GM12878 (cell line): ENCODE measurements at regions not wholly inside any gene's neighbourhood (a gene's known extent, or its start where the extent isn't known, plus 50 kb on each side); places are given as distances from the start of the nearest gene placed in this dataset.

Experiments used
- ATAC-seq: fragments of 200-7000 bp; cut with Tn5 transposase; 3 replicates; pipeline ENCODE4 v1.9.1; 2020; ENCODE audit warnings: mild to moderate bottlenecking, moderate library complexity
- BruUV-seq: library from RNA; stranded (reverse); fragments of 400-500 nt; replicated peaks from 2 replicates; lab custom pipeline; 2021; lab: Mats Ljungman, UMichigan
- CTCF ChIA-PET: fragments of 300-600 bp; sonication (Branson Sonifier 250); formaldehyde crosslinking; extraction: SDS; loops from one replicate; lab custom pipeline; 2021; ENCODE audit warnings: inconsistent platforms; lab: Yijun Ruan, JAX
- POLR2A ChIA-PET: fragments of 350-600 bp; formaldehyde crosslinking; extraction: SDS; loops from one replicate; lab custom pipeline; 2021; ENCODE audit warnings: inconsistent platforms; lab: Charles Lee
- RAD21 ChIA-PET: fragments of 300-600 bp; sonication (Branson Sonifier 250); formaldehyde crosslinking; loops from one replicate; lab custom pipeline; 2023; ENCODE audit warnings: antibody characterized with exemption; ENCODE audit not compliant: unreplicated experiment; lab: Charles Lee
- SMC1A ChIA-PET: fragments of 300-600 bp; sonication (Branson Sonifier 250); formaldehyde crosslinking; loops from one replicate; lab custom pipeline; 2023; ENCODE audit not compliant: unreplicated experiment, uncharacterized antibody; lab: Charles Lee
- DNase-seq: peaks from one replicate; pipeline ENCODE4 v3.0.0-alpha.2; 2011; ENCODE audit warnings: low read depth, low spot score
- FAIRE-seq: peaks from 3 replicates; lab custom pipeline; 2011; peaks lifted over from hg19 to GRCh38; lab: Jason Lieb, UNC
- H2AFZ ChIP-seq: 2 replicates; pipeline ENCODE4 v1.6.0; 2011; ENCODE audit warnings: low read depth, low read length, control low read depth; ENCODE audit not compliant: control insufficient read depth
- H3K27ac ChIP-seq: 2 replicates; pipeline ENCODE4 v1.5.1; 2011; ENCODE audit warnings: control low read depth; ENCODE audit not compliant: control insufficient read depth, insufficient read depth
- H3K27me3 ChIP-seq, 2 experiments: replicated peaks in 1 of 2; 2 replicates each; pipeline versions ENCODE4 v1.6.0 to v1.6.1; 2011; ENCODE audit warnings: low read length in 1 of 2; ENCODE audit not compliant: control insufficient read depth in 2 of 2, insufficient read depth in 2 of 2
- H3K36me3 ChIP-seq, 2 experiments: 2 replicates each; pipeline ENCODE4 v1.5.1; 2011; ENCODE audit warnings: low read length in 1 of 2; ENCODE audit not compliant: control insufficient read depth in 2 of 2, insufficient read depth in 2 of 2
- H3K4me1 ChIP-seq: 2 replicates; pipeline ENCODE4 v1.6.1; 2011; ENCODE audit warnings: mild to moderate bottlenecking, low read length, moderate library complexity, mixed read lengths; ENCODE audit not compliant: control insufficient read depth, insufficient read depth
- H3K4me2 ChIP-seq: 2 replicates; pipeline ENCODE4 v1.6.0; 2011; ENCODE audit warnings: control low read depth; ENCODE audit not compliant: control insufficient read depth, insufficient read depth
- H3K4me3 ChIP-seq: fragments of 200-600 bp; sonication (generic); 2 replicates; pipeline ENCODE4 v1.5.1; 2016
- H3K79me2 ChIP-seq: 2 replicates; pipeline ENCODE4 v1.6.0; 2011; ENCODE audit warnings: low read length; ENCODE audit not compliant: control insufficient read depth, insufficient read depth
- H3K9ac ChIP-seq: 2 replicates; pipeline ENCODE4 v1.8.0; 2011; ENCODE audit warnings: low read length, control low read depth, mixed read lengths; ENCODE audit not compliant: control insufficient read depth, insufficient read depth
- H3K9me3 ChIP-seq: replicated peaks from 3 replicates; pipeline ENCODE4 v1.5.1; 2011; ENCODE audit warnings: mild to moderate bottlenecking, low read length; ENCODE audit not compliant: control insufficient read depth, insufficient read depth
- H4K20me1 ChIP-seq: 2 replicates; pipeline ENCODE4 v1.6.0; 2011; ENCODE audit not compliant: control insufficient read depth, insufficient read depth
- HDGF ChIP-seq: fragments of 450-650 bp; IDR thresholded peaks from 2 replicates; pipeline ENCODE4 v1.6.1; 2016; ENCODE audit warnings: antibody characterized with exemption
- JUNB ChIP-seq: IDR thresholded peaks from 2 replicates; pipeline ENCODE4 v1.6.1; 2016; ENCODE audit warnings: antibody characterized with exemption, mild to moderate bottlenecking
- MYC ChIP-seq: IDR thresholded peaks from 2 replicates; pipeline ENCODE4 v1.6.1; 2011; ENCODE audit warnings: mild to moderate bottlenecking, low read length, moderate library complexity, inconsistent platforms; ENCODE audit not compliant: insufficient read depth, insufficient replicate concordance, insufficient read length, severe bottlenecking
- RAD21 ChIP-seq: IDR thresholded peaks from 2 replicates; pipeline ENCODE4 v1.6.1; 2011; ENCODE audit warnings: mild to moderate bottlenecking, low read depth, low read length, moderate library complexity; ENCODE audit not compliant: insufficient read depth
- RFX5 ChIP-seq: IDR thresholded peaks from 2 replicates; pipeline ENCODE4 v1.6.1; 2011; ENCODE audit warnings: low read depth, low read length, improper control_type of control experiment
- SMAD5 ChIP-seq: IDR thresholded peaks from 2 replicates; pipeline ENCODE4 v1.6.1; 2016; ENCODE audit warnings: antibody characterized with exemption, low read depth
- SMC3 ChIP-seq: IDR thresholded peaks from 2 replicates; pipeline ENCODE4 v1.6.1; 2011; ENCODE audit warnings: low read length, improper control_type of control experiment, borderline replicate concordance
- SREBF1 ChIP-seq: IDR thresholded peaks from 2 replicates; pipeline ENCODE4 v1.6.1; 2012; ENCODE audit warnings: mild to moderate bottlenecking, low read length
- SRF ChIP-seq, 2 experiments: IDR thresholded peaks; 2 replicates each; pipeline ENCODE4 v1.6.1; 2011; ENCODE audit warnings: low read depth in 2 of 2, low read length in 2 of 2, mild to moderate bottlenecking in 1 of 2, moderate library complexity in 1 of 2
- WGBS: methylation state at CpG from one replicate; pipeline ENCODE4 v1.1.6; 2016; ENCODE audit warnings: low lambda C conversion rate; ENCODE audit not compliant: insufficient replicate concordance, insufficient coverage; ENCODE audit errors: missing lambda C conversion rate; 5-methylcytosine and 5-hydroxymethylcytosine counted together
- in situ Hi-C: fragments of 300-500 bp; cut with MboI; formaldehyde crosslinking; loops from 9 replicates; pipeline ENCODE4 v1.14.3; 2018; ENCODE audit warnings: mixed read lengths
- intact Hi-C: fragments of 100-400 bp; cut with micrococcal nuclease; formaldehyde crosslinking; loops from one replicate; pipeline ENCODE4 v1.14.2; 2022; ENCODE audit not compliant: unreplicated experiment
- TF ChIP-seq, protein P1 (sequence below): IDR thresholded peaks from 2 replicates; pipeline ENCODE4 v1.6.1; 2012; ENCODE audit warnings: mild to moderate bottlenecking, low read depth, low read length
- TF ChIP-seq, protein P2 (sequence below): fragments of 450-650 bp; IDR thresholded peaks from 2 replicates; pipeline ENCODE4 v1.6.1; 2016; ENCODE audit warnings: mild to moderate bottlenecking, moderate library complexity, borderline replicate concordance

DNA sequence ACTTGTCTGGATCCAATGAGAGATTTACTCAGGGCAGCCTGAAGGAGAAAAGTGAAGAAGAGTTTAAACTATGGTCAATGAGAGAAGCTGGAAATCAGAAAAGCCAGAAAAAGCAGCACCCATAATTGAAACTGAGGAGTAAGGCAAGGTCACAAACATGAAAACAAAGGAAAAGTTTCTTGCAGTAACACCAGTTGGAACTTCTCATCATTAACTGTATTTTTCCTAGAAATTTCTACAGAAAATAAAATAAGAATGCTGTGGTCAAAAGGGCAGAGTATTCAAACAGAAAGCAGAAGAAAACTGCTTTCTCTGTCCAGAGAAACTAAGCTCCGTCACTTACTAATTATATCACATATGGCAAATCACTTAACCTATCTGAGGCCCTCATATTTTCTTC, 102.2 kb downstream of the OR13H1 start:
- Histone ChIP-seq H3K36me3 (no peaks in the 10 kb centered on the region), H3K27me3 (no peaks in the 10 kb centered on the region; a peak in 1 of 4 replicates), H3K4me3 (no peak overlapping the region)
- BruUV-seq: no TSS peak
- 0% methylated on average over 1 of the region's 1 CpG for WGBS
- no peak for TF ChIP-seq RAD21
- TF ChIP-seq, all 136 proteins: peak for 0
- Histone ChIP-seq H3K9ac (no peak overlapping the region), H3K9me3 (no peaks in the 10 kb centered on the region), H3K27ac (no peak overlapping the region), H3K79me2 (no peaks in the 10 kb centered on the region), H3K4me2 (no peak overlapping the region), H2AFZ (no peak overlapping the region), H3K4me1 (no peaks in the 10 kb centered on the region), H4K20me1 (no peaks in the 10 kb centered on the region)
- in situ Hi-C loops: no loop called here
- no peak for DNase-seq
- ChIA-PET SMC1A (interaction anchor here (0.7 kb wide), 1 partner anchor 651 kb away, joined by 3 read pairs; no protein-coding TSS in a partner anchor), RAD21 (no interaction called here), CTCF (no interaction called here), POLR2A (no interaction called here)
- FAIRE-seq: no peak
- intact Hi-C loops: no loop called here
- ATAC-seq: no peak

DNA sequence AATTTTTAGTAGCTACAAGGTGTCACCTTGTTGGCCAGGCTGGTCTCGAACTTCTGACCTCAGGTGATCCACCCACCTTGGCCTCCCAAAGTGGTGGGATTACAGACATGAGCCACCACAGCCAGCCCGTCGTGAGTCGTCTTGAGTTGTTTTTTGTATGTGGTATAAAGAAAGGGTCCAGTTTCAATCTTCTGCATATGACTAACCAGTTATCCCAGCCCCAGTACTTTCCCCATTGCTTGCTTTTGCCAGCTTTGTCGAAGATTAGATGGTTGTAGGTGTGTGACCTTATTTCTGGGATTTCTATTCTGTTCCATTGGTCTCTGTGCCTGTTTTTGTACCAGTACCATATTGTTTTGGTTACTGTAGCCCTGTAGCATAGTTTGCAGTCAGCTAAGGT, 105.9 kb downstream of the OR13H1 start:
- DNase-seq: no peak
- TF ChIP-seq SRF (IDR thresholded peaks at IDR 0.05; ENCODE audit: low read depth in 2 of 2, low read length in 2 of 2) (no peak), SMAD5 (no peak), HDGF (no peak), MYC (no peak), SREBF1 (no peak), JUNB (no peak), SMC3 (no peak), RFX5 (no peak)
- TF ChIP-seq, protein P1, sequence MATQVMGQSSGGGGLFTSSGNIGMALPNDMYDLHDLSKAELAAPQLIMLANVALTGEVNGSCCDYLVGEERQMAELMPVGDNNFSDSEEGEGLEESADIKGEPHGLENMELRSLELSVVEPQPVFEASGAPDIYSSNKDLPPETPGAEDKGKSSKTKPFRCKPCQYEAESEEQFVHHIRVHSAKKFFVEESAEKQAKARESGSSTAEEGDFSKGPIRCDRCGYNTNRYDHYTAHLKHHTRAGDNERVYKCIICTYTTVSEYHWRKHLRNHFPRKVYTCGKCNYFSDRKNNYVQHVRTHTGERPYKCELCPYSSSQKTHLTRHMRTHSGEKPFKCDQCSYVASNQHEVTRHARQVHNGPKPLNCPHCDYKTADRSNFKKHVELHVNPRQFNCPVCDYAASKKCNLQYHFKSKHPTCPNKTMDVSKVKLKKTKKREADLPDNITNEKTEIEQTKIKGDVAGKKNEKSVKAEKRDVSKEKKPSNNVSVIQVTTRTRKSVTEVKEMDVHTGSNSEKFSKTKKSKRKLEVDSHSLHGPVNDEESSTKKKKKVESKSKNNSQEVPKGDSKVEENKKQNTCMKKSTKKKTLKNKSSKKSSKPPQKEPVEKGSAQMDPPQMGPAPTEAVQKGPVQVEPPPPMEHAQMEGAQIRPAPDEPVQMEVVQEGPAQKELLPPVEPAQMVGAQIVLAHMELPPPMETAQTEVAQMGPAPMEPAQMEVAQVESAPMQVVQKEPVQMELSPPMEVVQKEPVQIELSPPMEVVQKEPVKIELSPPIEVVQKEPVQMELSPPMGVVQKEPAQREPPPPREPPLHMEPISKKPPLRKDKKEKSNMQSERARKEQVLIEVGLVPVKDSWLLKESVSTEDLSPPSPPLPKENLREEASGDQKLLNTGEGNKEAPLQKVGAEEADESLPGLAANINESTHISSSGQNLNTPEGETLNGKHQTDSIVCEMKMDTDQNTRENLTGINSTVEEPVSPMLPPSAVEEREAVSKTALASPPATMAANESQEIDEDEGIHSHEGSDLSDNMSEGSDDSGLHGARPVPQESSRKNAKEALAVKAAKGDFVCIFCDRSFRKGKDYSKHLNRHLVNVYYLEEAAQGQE: no peak
- TF ChIP-seq, protein P2, sequence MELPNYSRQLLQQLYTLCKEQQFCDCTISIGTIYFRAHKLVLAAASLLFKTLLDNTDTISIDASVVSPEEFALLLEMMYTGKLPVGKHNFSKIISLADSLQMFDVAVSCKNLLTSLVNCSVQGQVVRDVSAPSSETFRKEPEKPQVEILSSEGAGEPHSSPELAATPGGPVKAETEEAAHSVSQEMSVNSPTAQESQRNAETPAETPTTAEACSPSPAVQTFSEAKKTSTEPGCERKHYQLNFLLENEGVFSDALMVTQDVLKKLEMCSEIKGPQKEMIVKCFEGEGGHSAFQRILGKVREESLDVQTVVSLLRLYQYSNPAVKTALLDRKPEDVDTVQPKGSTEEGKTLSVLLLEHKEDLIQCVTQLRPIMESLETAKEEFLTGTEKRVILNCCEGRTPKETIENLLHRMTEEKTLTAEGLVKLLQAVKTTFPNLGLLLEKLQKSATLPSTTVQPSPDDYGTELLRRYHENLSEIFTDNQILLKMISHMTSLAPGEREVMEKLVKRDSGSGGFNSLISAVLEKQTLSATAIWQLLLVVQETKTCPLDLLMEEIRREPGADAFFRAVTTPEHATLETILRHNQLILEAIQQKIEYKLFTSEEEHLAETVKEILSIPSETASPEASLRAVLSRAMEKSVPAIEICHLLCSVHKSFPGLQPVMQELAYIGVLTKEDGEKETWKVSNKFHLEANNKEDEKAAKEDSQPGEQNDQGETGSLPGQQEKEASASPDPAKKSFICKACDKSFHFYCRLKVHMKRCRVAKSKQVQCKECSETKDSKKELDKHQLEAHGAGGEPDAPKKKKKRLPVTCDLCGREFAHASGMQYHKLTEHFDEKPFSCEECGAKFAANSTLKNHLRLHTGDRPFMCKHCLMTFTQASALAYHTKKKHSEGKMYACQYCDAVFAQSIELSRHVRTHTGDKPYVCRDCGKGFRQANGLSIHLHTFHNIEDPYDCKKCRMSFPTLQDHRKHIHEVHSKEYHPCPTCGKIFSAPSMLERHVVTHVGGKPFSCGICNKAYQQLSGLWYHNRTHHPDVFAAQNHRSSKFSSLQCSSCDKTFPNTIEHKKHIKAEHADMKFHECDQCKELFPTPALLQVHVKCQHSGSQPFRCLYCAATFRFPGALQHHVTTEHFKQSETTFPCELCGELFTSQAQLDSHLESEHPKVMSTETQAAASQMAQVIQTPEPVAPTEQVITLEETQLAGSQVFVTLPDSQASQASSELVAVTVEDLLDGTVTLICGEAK: no peak

More for the DNA sequence above, 105.9 kb downstream of the OR13H1 start:
- Histone ChIP-seq H2AFZ (no peak overlapping the region), H3K36me3 (no peaks in the 10 kb centered on the region), H3K27me3 (no peaks in the 10 kb centered on the region; a peak in 1 of 4 replicates), H3K4me2 (no peak overlapping the region), H3K9ac (no peak overlapping the region), H3K9me3 (no peaks in the 10 kb centered on the region), H3K4me1 (no peaks in the 10 kb centered on the region), H4K20me1 (no peaks in the 10 kb centered on the region), H3K79me2 (no peaks in the 10 kb centered on the region), H3K4me3 (no peak overlapping the region), H3K27ac (no peak overlapping the region)
- FAIRE-seq (no peak), ATAC-seq (no peak)
- ChIA-PET RAD21 (no interaction called here), POLR2A (no interaction called here), CTCF (no interaction called here), SMC1A (no interaction called here)
- no TSS peak for BruUV-seq
- WGBS: 2% methylated on average over 5 of the region's 5 CpGs
- in situ Hi-C loops (no loop called here), intact Hi-C loops (no loop called here)
